Activated T-cell treated with anti-CD3 and anti-CD28 coated beads, Interleukin-2, amount 50 U/mL, for 4 hours (primary cell): ENCODE measurements at regions not wholly inside any gene's neighbourhood (a gene's known extent, or its start where the extent isn't known, plus 50 kb on each side); places are given as distances from the start of the nearest gene placed in this dataset.

Source experiments
- ATAC-seq, 2 donors: fragments of 200-7000 bp; cut with Tn5 transposase; one replicate each; pipeline ENCODE4 v1.10.0; 2021
- DNase-seq: peaks from one replicate; pipeline ENCODE4 v3.0.0-alpha.2; 2020
- H3K27me3 Mint-ChIP-seq: one replicate; pipeline ENCODE4 v1.8.0; 2021; ENCODE audit warnings: low read depth, mixed read lengths
- H3K36me3 Mint-ChIP-seq: one replicate; pipeline ENCODE4 v1.8.0; 2022; ENCODE audit warnings: mixed read lengths; ENCODE audit not compliant: insufficient read depth
- H3K4me1 Mint-ChIP-seq: one replicate; pipeline ENCODE4 v1.8.0; 2021; ENCODE audit warnings: low read depth, mixed read lengths
- H3K4me3 Mint-ChIP-seq: one replicate; pipeline ENCODE4 v1.8.0; 2021; ENCODE audit warnings: mild to moderate bottlenecking, moderate library complexity, mixed read lengths
- H3K9me3 Mint-ChIP-seq: one replicate; pipeline ENCODE4 v1.8.0; 2021; ENCODE audit warnings: mixed read lengths

DNA sequence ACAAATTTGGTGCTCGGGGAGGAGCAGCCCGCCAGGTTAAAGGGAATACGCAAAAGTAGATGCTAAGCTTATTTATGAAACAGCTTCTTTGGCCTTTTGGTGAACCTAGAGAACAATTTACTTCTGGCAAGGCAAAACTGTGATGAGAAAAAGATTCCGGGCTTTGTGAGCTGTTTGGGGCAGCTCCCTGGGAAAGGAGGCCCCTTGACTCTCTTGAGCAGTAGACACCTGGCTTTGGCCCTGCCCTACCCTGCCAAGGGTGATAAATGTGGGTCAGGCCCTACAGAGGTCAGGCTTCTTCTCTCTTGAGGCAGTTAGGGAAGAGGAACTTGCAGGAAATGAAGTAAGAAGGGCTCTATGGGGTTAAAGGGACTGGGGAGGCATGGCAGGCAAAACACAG lies 509.6 kb downstream of the MID1IP1 start:
- no peak for DNase-seq
- Mint-ChIP-seq H3K9me3 (peaks cover under 1% of the 10 kb centered on the region), H3K36me3 (peaks cover 21% of the 10 kb centered on the region), H3K27me3 (no peaks in the 10 kb centered on the region), H3K4me1 (peaks cover 79% of the 10 kb centered on the region), H3K4me3 (peak overlapping the region; percentile 8)
- ATAC-seq, result no peak

DNA sequence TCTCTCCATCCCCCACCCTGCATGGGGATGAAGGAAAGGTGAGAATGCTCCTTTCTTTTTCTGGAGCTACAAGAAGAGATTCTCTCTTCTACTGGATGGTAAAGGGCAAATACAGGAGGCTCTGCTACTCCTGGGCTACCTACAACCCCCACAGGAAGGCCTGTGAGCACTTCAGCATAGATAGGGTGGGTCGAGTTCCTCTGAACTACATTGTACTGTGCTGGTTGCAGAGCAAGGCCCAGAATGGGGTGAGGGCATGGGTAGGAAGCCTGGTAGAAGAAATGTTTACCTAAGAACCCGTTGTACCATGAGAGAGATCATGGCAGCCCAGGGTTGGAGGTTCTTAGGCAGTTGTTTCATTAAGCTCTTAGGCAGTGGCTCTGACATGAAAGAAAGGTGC lies 510.4 kb downstream of the MID1IP1 start:
- peaks cover 4% of the 10 kb centered on the region for H3K9me3 Mint-ChIP-seq
- no peak for ATAC-seq
- DNase-seq, result no peak
- peaks cover 21% of the 10 kb centered on the region for H3K36me3 Mint-ChIP-seq
- peaks cover 75% of the 10 kb centered on the region for H3K4me1 Mint-ChIP-seq
- H3K4me3 Mint-ChIP-seq, result no peak overlapping the region
- no peaks in the 10 kb centered on the region for H3K27me3 Mint-ChIP-seq

DNA sequence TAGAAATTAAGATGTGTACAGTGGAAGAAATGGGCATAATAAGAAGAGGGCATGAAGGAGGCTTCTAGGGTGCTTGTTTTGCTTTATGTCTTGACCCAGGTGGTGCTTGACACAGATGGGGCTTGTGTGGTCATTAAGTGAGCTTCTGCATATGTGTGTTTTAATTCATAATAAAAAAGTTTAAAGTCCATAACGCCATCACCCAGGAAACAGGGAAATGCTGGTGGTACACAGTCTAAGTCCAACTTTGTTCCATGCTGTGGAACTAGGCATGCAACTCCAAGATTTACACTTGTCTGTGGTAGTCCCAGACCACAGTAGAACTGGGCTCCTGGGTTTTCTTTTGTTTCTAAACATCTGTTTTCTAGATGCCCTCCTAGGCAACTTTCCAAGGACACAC lies 511.9 kb downstream of the MID1IP1 start:
- DNase-seq (no peak), ATAC-seq (no peak)
- H3K27me3 Mint-ChIP-seq, result no peaks in the 10 kb centered on the region
- H3K36me3 Mint-ChIP-seq, result peaks cover 16% of the 10 kb centered on the region
- H3K9me3 Mint-ChIP-seq, result peaks cover 4% of the 10 kb centered on the region
- H3K4me1 Mint-ChIP-seq, result peaks cover 72% of the 10 kb centered on the region
- no peak overlapping the region for H3K4me3 Mint-ChIP-seq

DNA sequence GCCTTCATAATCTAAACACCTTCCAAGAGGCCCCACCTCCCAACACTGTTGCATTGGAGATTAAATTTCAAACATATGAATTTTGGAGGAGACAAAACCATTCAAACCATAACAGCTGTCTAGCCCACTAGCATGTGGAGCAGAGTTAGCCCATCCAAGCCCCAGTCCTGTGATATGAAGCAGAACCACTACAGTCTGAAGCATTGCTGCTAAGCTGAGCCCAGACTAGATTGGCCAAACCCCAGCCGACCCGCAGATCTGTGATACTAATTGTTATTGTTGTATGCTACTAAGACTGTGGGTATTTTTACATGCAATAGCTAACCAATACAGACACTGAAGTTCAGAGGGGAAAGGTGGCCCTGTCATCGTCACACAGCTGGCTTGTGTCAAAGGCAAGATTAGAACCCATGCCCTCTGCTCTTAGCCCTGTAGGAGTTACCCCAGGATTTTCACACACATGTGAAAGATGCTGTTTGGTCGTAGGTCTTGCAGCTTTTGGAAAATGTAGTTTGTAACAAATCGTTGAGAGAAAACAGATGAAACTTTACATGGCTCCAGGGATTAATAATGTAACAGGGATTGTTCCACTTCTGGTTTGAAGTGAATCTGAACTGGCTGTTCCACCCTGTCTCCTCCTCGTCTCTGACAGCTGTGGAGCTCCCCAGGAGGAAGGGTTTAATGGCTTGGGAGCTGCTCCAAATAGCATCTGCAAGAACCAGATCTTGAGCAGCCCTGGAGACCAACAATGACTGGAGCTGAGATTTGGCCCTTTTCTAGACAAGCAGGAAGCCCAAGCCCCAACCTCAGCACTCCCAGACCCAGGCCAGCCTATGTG lies 517.5 kb downstream of the MID1IP1 start:
- no peak for DNase-seq
- H3K4me3 Mint-ChIP-seq, result no peak overlapping the region
- H3K36me3 Mint-ChIP-seq, result peaks cover 10% of the 10 kb centered on the region
- H3K9me3 Mint-ChIP-seq, result peaks cover 4% of the 10 kb centered on the region
- peaks cover 52% of the 10 kb centered on the region for H3K4me1 Mint-ChIP-seq
- ATAC-seq, result no peak
- peaks cover 2% of the 10 kb centered on the region for H3K27me3 Mint-ChIP-seq

DNA sequence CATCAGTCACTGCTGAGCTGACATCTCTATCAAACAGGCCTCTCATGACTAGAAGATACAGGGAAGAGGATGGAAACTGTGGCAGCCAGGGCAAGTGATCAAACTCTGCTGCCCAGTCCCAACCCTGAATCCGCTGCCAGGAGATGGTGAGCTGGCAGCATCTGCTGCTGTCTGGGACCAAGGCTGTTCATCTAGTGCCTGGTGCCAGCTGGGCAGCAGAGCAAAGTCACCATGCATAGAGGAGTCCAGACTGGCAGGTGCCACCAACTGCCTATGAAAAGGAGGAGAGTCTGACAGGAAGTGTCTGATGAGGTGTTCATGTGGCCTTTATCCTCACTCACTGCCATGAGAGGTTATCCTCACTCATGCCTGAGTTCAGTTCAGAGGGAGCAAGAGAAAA lies 518.9 kb downstream of the MID1IP1 start:
- no peak for ATAC-seq
- peaks cover 49% of the 10 kb centered on the region for H3K4me1 Mint-ChIP-seq
- H3K36me3 Mint-ChIP-seq, result peaks cover 8% of the 10 kb centered on the region

DNA sequence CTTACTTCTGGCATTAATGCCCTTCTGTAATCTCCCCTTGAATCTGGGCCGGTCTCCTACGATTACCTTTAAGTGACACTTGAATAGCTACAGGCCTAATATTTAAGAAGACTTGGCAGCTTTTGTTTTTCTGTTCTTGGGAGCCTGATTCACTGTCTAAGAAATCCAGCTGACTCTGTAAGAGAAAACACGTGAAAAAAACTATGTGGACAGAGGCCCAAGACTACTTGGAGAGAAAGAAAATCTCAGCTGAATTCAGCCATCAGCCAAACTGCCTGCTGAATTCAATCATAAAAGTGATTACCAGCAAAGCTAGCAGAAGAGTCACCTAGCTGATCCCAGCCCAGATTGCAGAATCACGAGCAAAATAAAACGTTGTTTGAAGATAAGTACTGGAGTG lies 521.2 kb downstream of the MID1IP1 start:
- ATAC-seq (no peak), DNase-seq (no peak)
- peaks cover 2% of the 10 kb centered on the region for H3K27me3 Mint-ChIP-seq
- H3K4me3 Mint-ChIP-seq, result no peak overlapping the region
- H3K9me3 Mint-ChIP-seq, result no peaks in the 10 kb centered on the region
- peaks cover 49% of the 10 kb centered on the region for H3K4me1 Mint-ChIP-seq
- peaks cover 6% of the 10 kb centered on the region for H3K36me3 Mint-ChIP-seq

More for the DNA sequence above, 518.9 kb downstream of the MID1IP1 start:
- H3K9me3 Mint-ChIP-seq, result peaks cover 4% of the 10 kb centered on the region
- no peak overlapping the region for H3K4me3 Mint-ChIP-seq
- H3K27me3 Mint-ChIP-seq, result peaks cover 2% of the 10 kb centered on the region
- no peak for DNase-seq

DNA sequence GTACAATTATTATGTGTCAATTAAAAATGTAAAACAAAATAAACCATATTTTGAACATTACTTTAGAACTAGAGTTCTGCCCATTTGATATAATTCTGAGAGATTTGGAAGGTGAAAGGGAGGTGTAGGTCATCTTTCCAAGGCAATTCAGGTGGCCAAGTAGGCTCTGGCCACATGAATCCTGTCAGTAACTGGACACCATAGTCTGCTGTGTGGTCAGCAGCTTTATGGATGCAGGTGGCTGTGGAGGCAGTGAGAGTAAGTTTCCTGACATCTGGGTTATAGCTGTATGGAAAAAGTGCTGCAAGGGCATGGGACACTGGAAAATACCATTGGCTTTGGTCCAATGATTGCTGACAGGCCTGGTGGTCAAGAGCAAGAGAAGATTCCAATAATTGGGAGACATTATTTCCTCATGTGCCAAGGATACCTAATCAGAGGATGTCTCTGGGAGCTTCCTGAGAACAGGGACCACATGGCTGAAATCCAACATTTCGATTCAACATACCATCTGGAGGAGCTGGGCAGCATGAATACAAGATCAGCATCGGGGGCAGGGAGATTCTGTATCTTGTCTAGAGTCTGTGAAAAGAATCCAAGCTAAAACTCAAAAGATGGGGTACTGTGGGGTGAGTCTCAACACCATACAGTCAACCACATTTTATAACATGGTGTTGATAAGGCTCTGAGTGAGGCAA lies 523.1 kb downstream of the MID1IP1 start:
- Mint-ChIP-seq H3K9me3 (no peaks in the 10 kb centered on the region), H3K4me3 (peak overlapping the region; percentile 63), H3K27me3 (peaks cover 2% of the 10 kb centered on the region), H3K36me3 (peaks cover 6% of the 10 kb centered on the region), H3K4me1 (peaks cover 53% of the 10 kb centered on the region)
- no peak for ATAC-seq
- no peak for DNase-seq

DNA sequence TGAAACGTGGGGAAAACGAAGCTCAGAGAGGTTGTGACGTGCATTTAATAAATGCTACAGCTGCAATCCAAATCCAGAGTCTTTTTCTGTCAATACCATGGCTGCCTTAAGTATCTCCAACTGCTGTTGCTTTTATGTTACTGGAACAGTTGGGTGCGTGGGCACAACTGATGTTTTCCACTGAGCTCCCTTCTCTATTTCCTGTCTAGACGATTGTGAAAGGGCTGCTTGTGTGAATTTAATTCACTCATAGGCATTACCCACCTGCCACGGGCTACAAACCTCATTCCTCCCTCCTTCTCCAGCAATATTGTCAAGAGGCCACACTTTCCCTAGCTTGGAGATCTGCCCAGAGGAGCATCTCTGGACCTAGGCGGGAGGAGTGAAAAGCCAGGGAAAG lies 526.0 kb downstream of the MID1IP1 start:
- peaks cover 6% of the 10 kb centered on the region for H3K36me3 Mint-ChIP-seq

DNA sequence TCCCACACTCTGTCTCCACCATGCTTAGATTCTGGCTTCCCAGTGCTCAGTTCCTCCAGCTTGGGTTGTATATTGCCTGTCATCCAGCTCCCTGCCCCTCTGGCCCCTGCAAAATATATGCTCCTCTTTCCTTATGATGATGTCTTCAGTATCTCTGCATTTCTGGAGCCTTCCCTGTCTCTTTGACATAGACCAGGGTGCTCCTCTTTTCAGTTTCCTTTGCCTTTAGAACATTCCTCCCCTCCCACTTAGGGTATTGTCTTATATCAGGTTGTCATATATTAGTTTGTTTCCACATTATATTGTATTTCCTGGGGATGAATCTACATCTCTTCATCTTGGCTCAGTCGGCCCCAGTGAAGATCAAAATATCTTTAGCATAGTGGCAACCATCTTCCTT lies 526.4 kb downstream of the MID1IP1 start:
- no peaks in the 10 kb centered on the region for H3K9me3 Mint-ChIP-seq
- DNase-seq (no peak), ATAC-seq (peak in 1 of 2 donors; percentile 4)
- peak overlapping the region; percentile 76 for H3K4me3 Mint-ChIP-seq
- no peaks in the 10 kb centered on the region for H3K27me3 Mint-ChIP-seq
- peaks cover 6% of the 10 kb centered on the region for H3K36me3 Mint-ChIP-seq
- H3K4me1 Mint-ChIP-seq, result peaks cover 65% of the 10 kb centered on the region

More for the DNA sequence above, 526.0 kb downstream of the MID1IP1 start:
- Mint-ChIP-seq H3K9me3 (no peaks in the 10 kb centered on the region), H3K4me1 (peaks cover 62% of the 10 kb centered on the region), H3K4me3 (peak overlapping the region; percentile 76), H3K27me3 (no peaks in the 10 kb centered on the region)
- DNase-seq, result peak; percentile 51
- peak; percentile 53 to 64 for ATAC-seq

DNA sequence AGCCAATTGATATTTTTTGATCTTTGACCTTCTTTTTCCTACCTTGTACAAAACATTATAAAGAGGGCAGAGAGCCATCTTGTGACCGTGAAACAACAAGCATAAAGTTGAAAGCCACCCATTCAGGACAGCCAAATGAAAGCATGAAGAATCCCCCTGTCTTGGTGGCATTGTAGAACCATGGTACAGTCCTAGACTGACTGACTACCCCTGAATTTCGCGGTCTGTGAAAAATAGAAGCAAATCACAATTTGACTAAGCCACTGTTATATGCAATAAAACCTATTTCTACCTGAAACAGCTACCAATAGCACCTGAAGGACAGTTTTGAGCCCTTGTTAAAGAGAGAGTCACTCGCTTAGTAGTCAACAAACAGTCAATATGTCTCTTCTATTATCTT lies 527.4 kb downstream of the MID1IP1 start:
- H3K27me3 Mint-ChIP-seq, result no peaks in the 10 kb centered on the region
- no peaks in the 10 kb centered on the region for H3K9me3 Mint-ChIP-seq
- ATAC-seq, result no peak
- peaks cover 2% of the 10 kb centered on the region for H3K36me3 Mint-ChIP-seq
- peaks cover 66% of the 10 kb centered on the region for H3K4me1 Mint-ChIP-seq
- no peak overlapping the region for H3K4me3 Mint-ChIP-seq
- DNase-seq, result no peak

DNA sequence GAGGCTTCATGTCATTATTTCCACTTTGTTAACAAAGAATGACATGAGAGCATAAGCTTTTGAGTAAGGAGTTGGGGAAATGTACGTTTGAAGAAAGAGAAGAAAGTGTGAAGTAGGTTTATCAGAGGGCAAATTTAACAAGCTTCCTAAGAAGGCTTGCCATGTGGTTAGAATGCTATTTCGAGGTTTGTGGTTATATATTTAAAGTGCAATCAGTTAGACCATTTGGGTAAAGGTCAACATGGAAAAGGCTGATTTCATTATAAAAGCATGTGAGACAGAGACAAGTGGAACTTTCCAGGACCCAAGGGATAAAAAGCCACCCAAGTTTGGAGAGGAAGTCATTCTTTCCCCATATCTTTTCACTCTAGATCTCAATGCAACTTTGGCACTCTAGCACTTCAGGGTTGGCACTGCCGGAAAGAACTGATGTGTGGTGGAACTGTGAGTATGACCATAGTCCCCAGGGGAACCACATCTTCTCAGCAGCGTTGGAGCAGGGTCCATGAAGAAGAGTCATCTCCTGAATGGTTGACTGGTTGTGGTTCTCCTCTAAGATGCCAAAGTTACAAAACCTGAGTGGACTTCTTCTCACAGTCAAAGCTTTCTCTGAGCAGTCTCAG lies 529.9 kb downstream of the MID1IP1 start:
- Mint-ChIP-seq H3K9me3 (no peaks in the 10 kb centered on the region), H3K4me3 (peak overlapping the region; percentile 46), H3K4me1 (peaks cover 73% of the 10 kb centered on the region), H3K36me3 (no peaks in the 10 kb centered on the region), H3K27me3 (no peaks in the 10 kb centered on the region)
- DNase-seq, result peak; percentile 20
- peak; percentile 80 to 83 for ATAC-seq

DNA sequence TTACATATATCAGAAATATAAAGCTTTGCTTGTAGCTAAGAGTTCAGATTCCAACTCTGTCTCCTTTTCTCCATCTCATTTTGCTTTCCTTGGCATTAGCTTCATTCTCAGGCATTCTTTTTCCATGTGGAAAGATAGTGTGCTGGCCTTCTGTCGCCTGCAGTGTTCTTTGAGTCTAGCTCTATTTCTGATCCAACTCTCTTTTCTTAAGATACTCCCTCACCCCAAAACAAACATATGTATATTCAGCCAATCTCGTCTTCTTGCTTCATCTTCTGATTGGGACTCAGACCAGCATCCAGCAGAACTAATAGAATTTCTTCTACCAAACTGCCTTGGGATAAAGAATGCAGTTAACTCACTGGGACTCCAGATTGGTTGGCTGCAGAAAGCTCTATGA lies 532.2 kb downstream of the MID1IP1 start:
- H3K27me3 Mint-ChIP-seq, result no peaks in the 10 kb centered on the region
- no peak overlapping the region for H3K4me3 Mint-ChIP-seq
- no peak for DNase-seq
- H3K36me3 Mint-ChIP-seq, result no peaks in the 10 kb centered on the region
- peaks cover 69% of the 10 kb centered on the region for H3K4me1 Mint-ChIP-seq
- H3K9me3 Mint-ChIP-seq, result no peaks in the 10 kb centered on the region
- ATAC-seq, result no peak

DNA sequence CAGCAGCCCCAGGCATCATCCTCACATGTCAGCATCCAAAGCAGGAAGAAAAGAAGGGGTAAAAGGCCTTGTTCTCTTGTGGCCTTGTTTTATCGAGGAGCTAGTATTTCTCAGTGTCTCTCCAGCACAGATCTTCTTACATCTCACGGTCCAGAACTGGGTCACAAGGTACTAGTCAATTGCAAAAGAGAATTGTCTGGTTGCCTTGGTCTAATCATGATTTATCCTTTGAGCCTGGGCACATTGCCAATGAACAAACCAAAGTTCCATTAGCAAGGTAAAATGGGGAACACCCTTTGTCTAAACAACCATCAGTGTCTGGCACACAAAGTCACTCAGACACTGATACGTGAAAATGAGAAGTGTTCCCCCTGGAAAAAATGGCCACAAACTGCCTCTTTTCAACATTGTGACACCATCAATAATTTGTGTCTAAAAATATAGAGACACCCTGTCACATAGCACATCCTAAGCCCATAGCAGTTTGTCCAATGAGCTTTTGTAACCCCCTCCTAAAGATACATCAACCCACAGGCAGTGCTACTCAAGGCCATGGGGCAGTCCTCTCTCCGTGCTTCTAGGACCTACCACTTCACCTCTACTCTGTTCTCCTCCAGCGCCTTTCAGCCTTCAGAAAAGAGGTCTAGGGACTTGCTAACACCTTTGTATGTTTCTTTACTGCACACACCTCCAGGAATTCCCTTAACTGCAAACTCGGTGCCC lies 534.4 kb downstream of the MID1IP1 start:
- DNase-seq (no peak), ATAC-seq (no peak)
- Mint-ChIP-seq H3K36me3 (no peaks in the 10 kb centered on the region), H3K27me3 (no peaks in the 10 kb centered on the region), H3K4me1 (peaks cover 51% of the 10 kb centered on the region), H3K4me3 (no peak overlapping the region), H3K9me3 (no peaks in the 10 kb centered on the region)

DNA sequence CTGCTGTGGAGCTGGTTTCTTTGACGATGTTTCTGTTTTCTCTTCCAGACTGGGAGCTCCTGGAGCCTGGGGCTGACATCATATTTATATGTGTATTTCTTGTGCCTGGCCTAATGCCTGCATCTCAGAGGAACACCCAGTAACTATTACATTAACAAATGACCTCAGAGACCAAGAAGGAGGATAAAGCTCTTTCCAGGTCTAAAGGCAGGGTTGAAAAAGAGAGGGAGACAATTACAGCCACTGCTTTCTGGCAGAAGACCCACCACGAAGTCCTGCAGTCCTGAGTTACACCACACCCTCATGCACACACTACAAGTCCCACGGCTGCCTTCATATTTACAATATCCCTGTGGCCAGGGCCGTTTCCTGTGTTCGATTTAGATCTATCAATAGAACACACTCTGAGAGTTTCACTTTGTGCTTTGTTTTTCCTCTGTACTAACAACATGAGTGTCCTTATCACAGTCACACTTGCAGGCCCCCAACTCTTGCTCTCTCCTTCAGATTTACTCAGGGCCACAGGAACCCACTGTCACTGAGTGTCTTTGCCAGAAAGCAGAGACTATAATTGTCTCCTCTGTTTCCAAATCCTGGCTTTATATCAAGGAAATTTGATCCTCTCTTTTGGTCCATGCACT lies 535.5 kb downstream of the MID1IP1 start:
- Mint-ChIP-seq H3K27me3 (no peaks in the 10 kb centered on the region), H3K4me1 (peaks cover 40% of the 10 kb centered on the region), H3K9me3 (no peaks in the 10 kb centered on the region), H3K36me3 (no peaks in the 10 kb centered on the region), H3K4me3 (peak overlapping the region; percentile 42)
- DNase-seq, result no peak
- ATAC-seq, result peak; percentile 70 to 77
